ENCODE measurements at regions not wholly inside any gene's neighbourhood (a gene's known extent, or its start where the extent isn't known, plus 50 kb on each side); places are given as distances from the start of the nearest gene placed in this dataset.

DNA sequence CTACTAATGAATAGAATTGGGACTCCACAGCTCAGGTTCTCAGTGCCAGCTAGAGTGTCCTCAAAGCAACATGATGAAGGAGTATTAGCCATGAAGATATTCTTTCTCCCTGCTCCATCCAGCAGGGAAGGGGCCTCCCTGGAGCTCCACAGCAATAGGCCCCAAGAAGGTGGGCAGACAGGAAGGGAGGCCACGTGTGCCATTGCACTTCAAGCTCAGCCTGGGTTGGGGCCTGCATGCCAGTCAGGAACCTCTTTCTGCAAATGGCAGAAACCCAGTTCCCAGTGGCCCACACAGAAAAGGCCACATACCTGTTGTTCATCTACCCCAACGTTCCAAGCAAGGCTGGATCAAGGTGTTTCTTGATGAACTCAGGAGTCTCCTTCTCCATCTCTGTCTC is 357.5 kb upstream of the SFSWAP start:
- Histone ChIP-seq H3K9me3 (ENCODE audit: severe bottlenecking) (no peaks in the 10 kb centered on the region), H3K4me3 (ENCODE audit: low read depth, low read length) (no peak overlapping the region), H3K36me3 (no peaks in the 10 kb centered on the region), H3K27ac (no peak overlapping the region), H3K27me3 (ENCODE audit: insufficient read depth, low read depth, severe bottlenecking) (no peaks in the 10 kb centered on the region)
- TF ChIP-seq, protein P1, sequence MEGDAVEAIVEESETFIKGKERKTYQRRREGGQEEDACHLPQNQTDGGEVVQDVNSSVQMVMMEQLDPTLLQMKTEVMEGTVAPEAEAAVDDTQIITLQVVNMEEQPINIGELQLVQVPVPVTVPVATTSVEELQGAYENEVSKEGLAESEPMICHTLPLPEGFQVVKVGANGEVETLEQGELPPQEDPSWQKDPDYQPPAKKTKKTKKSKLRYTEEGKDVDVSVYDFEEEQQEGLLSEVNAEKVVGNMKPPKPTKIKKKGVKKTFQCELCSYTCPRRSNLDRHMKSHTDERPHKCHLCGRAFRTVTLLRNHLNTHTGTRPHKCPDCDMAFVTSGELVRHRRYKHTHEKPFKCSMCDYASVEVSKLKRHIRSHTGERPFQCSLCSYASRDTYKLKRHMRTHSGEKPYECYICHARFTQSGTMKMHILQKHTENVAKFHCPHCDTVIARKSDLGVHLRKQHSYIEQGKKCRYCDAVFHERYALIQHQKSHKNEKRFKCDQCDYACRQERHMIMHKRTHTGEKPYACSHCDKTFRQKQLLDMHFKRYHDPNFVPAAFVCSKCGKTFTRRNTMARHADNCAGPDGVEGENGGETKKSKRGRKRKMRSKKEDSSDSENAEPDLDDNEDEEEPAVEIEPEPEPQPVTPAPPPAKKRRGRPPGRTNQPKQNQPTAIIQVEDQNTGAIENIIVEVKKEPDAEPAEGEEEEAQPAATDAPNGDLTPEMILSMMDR (IDR thresholded peaks at IDR 0.05; ENCODE audit: low read depth, low read length): no peak
- no peak for DNase-seq

- DNase-seq: no peak
- TF ChIP-seq, protein P1 (IDR thresholded peaks at IDR 0.05; ENCODE audit: low read depth, low read length): no peak
- H3K4me3 ChIP-seq (ENCODE audit: low read depth, low read length): no peak overlapping the region
- H3K27me3 ChIP-seq (ENCODE audit: insufficient read depth, low read depth, severe bottlenecking): no peaks in the 10 kb centered on the region
- no peaks in the 10 kb centered on the region for H3K9me3 ChIP-seq (ENCODE audit: severe bottlenecking)
- no peak overlapping the region for H3K27ac ChIP-seq
- no peaks in the 10 kb centered on the region for H3K36me3 ChIP-seq
Measured at GRCh38 chr12:131353826-131354225, 357.1 kb upstream of the SFSWAP start.

DNA sequence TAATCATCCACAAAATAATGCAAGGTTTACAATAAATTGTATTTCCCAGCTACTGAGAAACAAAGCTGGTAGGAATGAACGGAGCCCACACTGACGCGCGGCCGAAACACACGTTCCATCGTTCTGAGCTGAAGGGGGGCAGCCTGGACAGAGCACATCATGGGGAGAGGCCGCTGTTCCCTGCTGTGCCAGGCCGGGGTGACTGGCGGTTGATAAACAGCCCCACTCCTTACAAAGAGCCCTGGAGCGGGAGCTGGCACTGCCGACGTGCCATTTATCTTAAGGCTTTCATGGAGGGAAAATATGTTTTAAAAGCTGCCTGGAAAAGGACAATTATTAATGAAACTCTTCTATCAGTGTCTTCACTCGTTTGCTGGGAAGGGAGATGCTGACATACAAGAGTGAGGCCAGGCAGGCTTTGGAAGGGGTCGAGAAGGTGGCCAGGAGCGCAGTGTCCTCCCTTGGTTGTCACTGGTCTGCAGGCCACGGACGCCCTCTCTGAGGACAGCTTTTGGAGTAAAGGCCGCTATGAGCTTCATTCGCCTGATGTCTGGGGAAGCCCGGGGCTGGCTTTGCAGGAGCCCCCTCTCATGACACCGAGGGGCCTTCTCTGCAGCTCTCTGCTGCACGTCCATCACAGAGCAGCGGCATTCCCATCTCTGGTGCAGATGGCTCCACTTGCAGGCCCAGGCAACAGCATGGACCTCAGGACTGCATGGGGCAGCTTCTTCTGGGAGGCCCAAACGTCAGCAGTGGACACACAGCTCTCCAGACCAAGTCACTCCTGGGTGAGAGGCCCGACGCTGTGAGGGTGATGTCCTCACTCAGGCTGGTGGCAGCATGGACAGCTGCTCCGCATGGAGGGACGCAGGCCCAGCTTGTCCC is 355.3 kb upstream of the SFSWAP start:
- Histone ChIP-seq H3K27me3 (ENCODE audit: insufficient read depth, low read depth, severe bottlenecking) (no peaks in the 10 kb centered on the region), H3K9me3 (ENCODE audit: severe bottlenecking) (no peaks in the 10 kb centered on the region), H3K27ac (no peak overlapping the region), H3K36me3 (no peaks in the 10 kb centered on the region), H3K4me3 (ENCODE audit: low read depth, low read length) (no peak overlapping the region)
- TF ChIP-seq, protein P1 (IDR thresholded peaks at IDR 0.05; ENCODE audit: low read depth, low read length): no peak
- DNase-seq: no peak

DNA sequence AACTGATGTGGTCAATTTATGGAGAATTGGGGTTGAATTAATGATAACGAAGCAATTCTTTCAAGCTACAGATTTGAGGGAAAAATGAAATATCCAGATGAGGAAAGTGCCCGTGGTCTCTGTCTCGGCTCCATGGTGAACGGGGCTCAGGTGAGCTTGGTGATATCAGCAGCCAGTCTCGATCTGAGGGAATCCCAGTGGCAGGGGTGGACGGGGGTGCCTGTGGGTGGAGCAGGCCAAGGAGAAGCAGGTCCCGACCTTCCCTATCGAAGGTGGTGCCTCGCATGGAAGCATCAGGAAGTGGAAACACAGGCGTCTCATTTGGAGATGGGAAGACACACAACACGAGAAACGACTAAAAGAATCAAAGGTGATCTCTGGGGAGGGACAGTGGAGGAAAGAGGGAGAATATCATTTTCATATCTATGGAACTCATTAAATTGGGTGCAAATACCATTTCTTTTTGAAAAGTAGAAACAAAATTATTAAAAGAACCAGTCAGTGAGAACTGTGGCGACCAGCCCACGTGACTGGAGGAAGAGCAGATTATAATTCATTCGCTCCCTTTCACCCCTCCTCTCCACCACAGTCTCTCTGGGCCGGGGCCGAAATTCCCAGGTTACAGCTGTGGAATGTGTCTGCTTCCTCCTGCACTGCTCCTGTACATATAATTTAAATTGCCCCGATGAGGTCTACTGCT is 354.3 kb upstream of the SFSWAP start:
- TF ChIP-seq, protein P1 (IDR thresholded peaks at IDR 0.05; ENCODE audit: low read depth, low read length): no peak
- Histone ChIP-seq H3K27ac (no peak overlapping the region), H3K27me3 (ENCODE audit: insufficient read depth, low read depth, severe bottlenecking) (no peaks in the 10 kb centered on the region), H3K4me3 (ENCODE audit: low read depth, low read length) (no peak overlapping the region), H3K36me3 (no peaks in the 10 kb centered on the region), H3K9me3 (ENCODE audit: severe bottlenecking) (no peaks in the 10 kb centered on the region)
- DNase-seq: no peak

- no peaks in the 10 kb centered on the region for H3K36me3 ChIP-seq
- no peak overlapping the region for H3K27ac ChIP-seq
- DNase-seq: no peak
- H3K27me3 ChIP-seq (ENCODE audit: insufficient read depth, low read depth, severe bottlenecking): no peaks in the 10 kb centered on the region
- no peaks in the 10 kb centered on the region for H3K9me3 ChIP-seq (ENCODE audit: severe bottlenecking)
- TF ChIP-seq, protein P1 (IDR thresholded peaks at IDR 0.05; ENCODE audit: low read depth, low read length): no peak
- no peak overlapping the region for H3K4me3 ChIP-seq (ENCODE audit: low read depth, low read length)
Measured at GRCh38 chr12:131357185-131357747, 353.6 kb upstream of the SFSWAP start.
